GM12892 (cell line): ENCODE measurements at regions not wholly inside any gene's neighbourhood (a gene's known extent, or its start where the extent isn't known, plus 50 kb on each side); places are given as distances from the start of the nearest gene placed in this dataset.

Experiments
- POLR2A ChIP-seq: IDR thresholded peaks from 2 replicates; pipeline ENCODE4 v1.6.1; 2011; ENCODE audit warnings: low read depth, low read length, control low read depth
- POLR2AphosphoS5 ChIP-seq: IDR thresholded peaks from 2 replicates; pipeline ENCODE4 v1.6.1; 2011; ENCODE audit warnings: low read depth, low read length, control low read depth

DNA sequence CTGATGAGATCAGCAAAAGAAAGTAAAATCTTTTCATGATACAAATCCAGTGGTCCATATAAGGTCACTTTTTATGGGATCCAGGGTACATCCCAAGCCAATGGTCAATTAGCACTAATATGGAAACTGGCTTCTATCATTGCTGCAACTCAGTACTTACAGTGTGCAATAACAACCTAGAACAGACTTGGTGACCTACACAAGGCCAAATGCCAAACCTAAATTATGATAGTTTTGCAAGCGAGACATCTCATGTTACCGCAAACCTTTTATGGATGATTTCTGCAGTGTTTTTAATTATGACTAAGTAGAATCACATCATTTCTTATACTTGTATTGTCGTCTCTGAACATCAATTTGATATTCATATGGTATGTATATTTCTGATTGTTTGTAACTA, 583.5 kb upstream of the SEMA3D start:
- TF ChIP-seq POLR2AphosphoS5: no peak
- no peak for TF ChIP-seq POLR2A
